H9 (cell line): ENCODE measurements at regions not wholly inside any gene's neighbourhood (a gene's known extent, or its start where the extent isn't known, plus 50 kb on each side); places are given as distances from the start of the nearest gene placed in this dataset.

Experiments
- DNase-seq: peaks from one replicate; pipeline ENCODE4 v3.0.0-alpha.2; 2017
- H2AFZ ChIP-seq: one replicate; pipeline ENCODE4 v1.6.1; 2013; ENCODE audit warnings: mild to moderate bottlenecking, low read length, control low read depth, moderate library complexity
- H2AK5ac ChIP-seq: 2 replicates; pipeline ENCODE4 v1.6.1; 2013; ENCODE audit warnings: low read length, control low read depth, mixed read lengths; ENCODE audit not compliant: insufficient read length
- H2BK120ac ChIP-seq: one replicate; pipeline ENCODE4 v1.6.1; 2013; ENCODE audit warnings: low read depth, mild to moderate bottlenecking, low read length, control low read depth, inconsistent platforms; ENCODE audit not compliant: poor library complexity, severe bottlenecking
- H2BK12ac ChIP-seq: 2 replicates; pipeline ENCODE4 v1.6.1; 2013; ENCODE audit warnings: low read length, control low read depth, mixed read lengths, low read depth; ENCODE audit not compliant: insufficient read length
- H2BK15ac ChIP-seq: 2 replicates; pipeline ENCODE4 v1.6.1; 2013; ENCODE audit warnings: low read depth, low read length, control low read depth
- H2BK20ac ChIP-seq: one replicate; pipeline ENCODE4 v1.6.1; 2013; ENCODE audit warnings: low read depth, mild to moderate bottlenecking, low read length, control low read depth, inconsistent platforms; ENCODE audit not compliant: poor library complexity, severe bottlenecking
- H2BK5ac ChIP-seq: 2 replicates; pipeline ENCODE4 v1.6.1; 2013; ENCODE audit warnings: low read length, control low read depth, mixed read lengths; ENCODE audit not compliant: insufficient read length
- H3K14ac ChIP-seq: 2 replicates; pipeline ENCODE4 v1.6.1; 2013; ENCODE audit warnings: low read length, control low read depth; ENCODE audit not compliant: insufficient read depth
- H3K18ac ChIP-seq: 2 replicates; pipeline ENCODE4 v1.6.1; 2013; ENCODE audit warnings: low read depth, mild to moderate bottlenecking, mixed read lengths, low read length, control low read depth; ENCODE audit not compliant: insufficient read length
- H3K23ac ChIP-seq: 2 replicates; pipeline ENCODE4 v1.6.1; 2013; ENCODE audit warnings: low read length, control low read depth, mixed read lengths, low read depth; ENCODE audit not compliant: insufficient read length
- H3K23me2 ChIP-seq: 2 replicates; pipeline ENCODE4 v1.6.1; 2013; ENCODE audit warnings: low read depth, mild to moderate bottlenecking, mixed read lengths, low read length, control low read depth; ENCODE audit not compliant: insufficient read length, poor library complexity, severe bottlenecking
- H3K27ac ChIP-seq: 2 replicates; pipeline ENCODE4 v1.5.1; 2013; ENCODE audit warnings: low read length, control low read depth, mixed read lengths, low read depth; ENCODE audit not compliant: insufficient read length
- H3K27me3 ChIP-seq: 2 replicates; pipeline ENCODE4 v1.6.1; 2013; ENCODE audit warnings: low read length, control low read depth, inconsistent platforms; ENCODE audit not compliant: insufficient read depth
- H3K4ac ChIP-seq: 2 replicates; pipeline ENCODE4 v1.6.1; 2013; ENCODE audit warnings: low read depth, mild to moderate bottlenecking, control low read depth, inconsistent platforms, low read length, moderate library complexity
- H3K4me1 ChIP-seq: 2 replicates; pipeline ENCODE4 v1.6.1; 2013; ENCODE audit warnings: low read length, control low read depth, inconsistent platforms; ENCODE audit not compliant: insufficient read depth
- H3K4me2 ChIP-seq: 2 replicates; pipeline ENCODE4 v1.6.1; 2013; ENCODE audit warnings: low read length, control low read depth, mixed read lengths; ENCODE audit not compliant: insufficient read length, insufficient read depth
- H3K56ac ChIP-seq: 2 replicates; pipeline ENCODE4 v1.6.1; 2013; ENCODE audit warnings: low read depth, mild to moderate bottlenecking, mixed read lengths, low read length, control low read depth; ENCODE audit not compliant: insufficient read length
- H3K79me1 ChIP-seq: 2 replicates; pipeline ENCODE4 v1.6.1; 2013; ENCODE audit warnings: low read depth, mild to moderate bottlenecking, moderate library complexity, low read length, control low read depth, inconsistent platforms; ENCODE audit not compliant: insufficient read depth, poor library complexity, severe bottlenecking
- H3K79me2 ChIP-seq: 2 replicates; pipeline ENCODE4 v1.6.1; 2013; ENCODE audit warnings: low read length, control low read depth, inconsistent platforms; ENCODE audit not compliant: insufficient read depth
- H3K9ac ChIP-seq: 2 replicates; pipeline ENCODE4 v1.6.1; 2013; ENCODE audit warnings: low read length, control low read depth, mixed read lengths; ENCODE audit not compliant: insufficient read length; ENCODE audit errors: extremely low read depth
- H3K9me3 ChIP-seq: one replicate; pipeline ENCODE4 v1.6.1; 2013; ENCODE audit warnings: low read depth, low read length, inconsistent platforms; ENCODE audit not compliant: control insufficient read depth
- H3T11ph ChIP-seq: one replicate; pipeline ENCODE4 v1.6.1; 2013; ENCODE audit warnings: mild to moderate bottlenecking, low read length, control low read depth, inconsistent platforms
- H4K20me1 ChIP-seq: one replicate; pipeline ENCODE4 v1.6.1; 2013; ENCODE audit not compliant: control insufficient read depth, insufficient read length, insufficient read depth
- H4K5ac ChIP-seq: 2 replicates; pipeline ENCODE4 v1.6.1; 2013; ENCODE audit warnings: low read depth, mild to moderate bottlenecking, mixed read lengths, low read length, control low read depth; ENCODE audit not compliant: insufficient read length
- H4K8ac ChIP-seq: replicated peaks from 2 replicates; pipeline ENCODE4 v1.6.1; 2013; ENCODE audit warnings: low read length, control low read depth, mixed read lengths, low read depth; ENCODE audit not compliant: insufficient read length
- H4K91ac ChIP-seq: 2 replicates; pipeline ENCODE4 v1.6.1; 2013; ENCODE audit warnings: low read depth, mild to moderate bottlenecking, moderate library complexity, mixed read lengths, low read length, control low read depth; ENCODE audit not compliant: insufficient read length
- H3K27ac Mint-ChIP-seq, 3 experiments: 2 replicates in 2 of 3; 3 replicates in 1 of 3; pipeline ENCODE4 v1.8.0; 2020 to 2021; ENCODE audit warnings: mixed read lengths in 3 of 3, mild to moderate bottlenecking in 1 of 3, moderate library complexity in 1 of 3
- H3K27me3 Mint-ChIP-seq: 2 replicates; pipeline ENCODE4 v1.8.0; 2021; ENCODE audit warnings: low read depth, mild to moderate bottlenecking, moderate library complexity, mixed read lengths
- H3K36me3 Mint-ChIP-seq, 3 experiments: 2 replicates in 2 of 3; 3 replicates in 1 of 3; pipeline ENCODE4 v1.8.0; 2020 to 2021; ENCODE audit warnings: low read depth in 3 of 3, mixed read lengths in 3 of 3; ENCODE audit not compliant: insufficient read depth in 1 of 3
- H3K4me1 Mint-ChIP-seq, 2 experiments: 2 replicates each; pipeline ENCODE4 v1.8.0; 2020; ENCODE audit warnings: mixed read lengths in 2 of 2
- H3K4me3 Mint-ChIP-seq, 2 experiments: 2 replicates in 1 of 2; 3 replicates in 1 of 2; pipeline ENCODE4 v1.8.0; 2020 to 2021; ENCODE audit warnings: mild to moderate bottlenecking in 2 of 2, mixed read lengths in 2 of 2, moderate library complexity in 1 of 2
- H3K9me3 Mint-ChIP-seq, 2 experiments: 2 replicates in 1 of 2; 3 replicates in 1 of 2; pipeline ENCODE4 v1.8.0; 2020; ENCODE audit warnings: mild to moderate bottlenecking in 2 of 2, mixed read lengths in 2 of 2, moderate library complexity in 1 of 2
- CTCF ChIP-seq: fragments of 200-600 bp; sonication (generic); conservative IDR thresholded peaks from 3 replicates; pipeline ENCODE4 v1.8.0; 2021; ENCODE audit warnings: antibody characterized with exemption, mild to moderate bottlenecking
- WGBS: extraction: QIAGEN DNeasy Blood & Tissue Kit; methylation state at CpG from one replicate; pipeline ENCODE4 v1.1.7; 2013; ENCODE audit warnings: missing lambda C conversion rate, low lambda C conversion rate, mixed read lengths; ENCODE audit not compliant: insufficient read length; ENCODE audit errors: extremely low coverage; 5-methylcytosine and 5-hydroxymethylcytosine counted together

GRCh38 chr18:67583621-67584020, 67.1 kb upstream of the DSEL start:
- Histone ChIP-seq H4K8ac (no peak overlapping the region), H3T11ph (no peak overlapping the region), H3K23ac (no peak overlapping the region), H3K23me2 (no peaks in the 10 kb centered on the region), H3K27ac (no peak overlapping the region), H3K4ac (no peak overlapping the region), H2BK120ac (no peak overlapping the region), H3K9me3 (no peaks in the 10 kb centered on the region), H3K79me1 (no peaks in the 10 kb centered on the region), H3K14ac (no peak overlapping the region), H2AK5ac (no peak overlapping the region), H2BK15ac (no peak overlapping the region), H2BK20ac (no peak overlapping the region), H4K5ac (no peak overlapping the region), H3K9ac (no peak overlapping the region), H4K91ac (no peak overlapping the region), H3K27me3 (no peaks in the 10 kb centered on the region), H4K20me1 (no peaks in the 10 kb centered on the region), H3K18ac (no peak overlapping the region), H3K79me2 (no peaks in the 10 kb centered on the region), H2BK12ac (no peak overlapping the region), H3K4me2 (no peak overlapping the region), H2AFZ (no peak overlapping the region), H2BK5ac (no peak overlapping the region), H3K4me1 (peaks cover 5% of the 10 kb centered on the region; the same call in 1 of the 2 replicates), H3K56ac (no peak overlapping the region)
- Mint-ChIP-seq H3K36me3 (no peaks in the 10 kb centered on the region; a peak in 1 of 7 replicates), H3K4me3 (no peak overlapping the region), H3K4me1 (peaks cover 23 to 34% of the 10 kb centered on the region in 2 experiments), H3K27me3 (no peaks in the 10 kb centered on the region; the same call in 1 of the 2 replicates), H3K9me3 (no peaks in the 10 kb centered on the region; a peak in 1 of 5 replicates), H3K27ac (no peak overlapping the region)
- TF ChIP-seq CTCF = no peak
- no CpG with 5 or more reads among the region's 1 CpG for WGBS
- DNase-seq = no peak
